Loucy (cell line): ENCODE measurements at regions not wholly inside any gene's neighbourhood (a gene's known extent, or its start where the extent isn't known, plus 50 kb on each side); places are given as distances from the start of the nearest gene placed in this dataset.

Experiments
- EZH2phosphoT487 ChIP-seq: fragments of 200-600 bp; IDR thresholded peaks from 2 replicates; pipeline ENCODE4 v1.6.1; 2018; ENCODE audit warnings: antibody characterized with exemption, mild to moderate bottlenecking, moderate library complexity, borderline replicate concordance
- TF ChIP-seq, protein P1 (sequence below): fragments of 200-600 bp; sonication (generic); conservative IDR thresholded peaks from 2 replicates; pipeline ENCODE4 v1.5.1; 2014; ENCODE audit warnings: mild to moderate bottlenecking, antibody characterized with exemption, low read length

DNA sequence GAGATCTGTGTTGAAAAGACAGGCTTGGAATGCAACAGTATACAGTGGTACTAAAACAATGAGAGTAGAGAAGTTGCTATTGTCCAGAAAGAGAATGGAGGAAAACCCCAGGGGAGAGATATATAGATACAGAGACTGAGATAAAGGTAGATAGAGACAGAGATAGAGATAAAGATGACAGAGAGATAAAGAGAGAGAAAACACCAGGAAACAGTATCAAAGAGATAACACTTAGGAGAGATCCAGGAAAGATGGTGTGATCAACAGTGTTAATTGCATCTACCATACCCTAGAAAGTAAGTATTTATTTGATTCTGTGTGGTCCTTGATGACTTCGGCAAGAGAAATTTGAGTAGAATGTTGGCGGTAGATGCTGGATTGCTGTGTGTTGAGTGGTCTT, 461.8 kb upstream of the RIOK2 start:
- TF ChIP-seq, protein P1, sequence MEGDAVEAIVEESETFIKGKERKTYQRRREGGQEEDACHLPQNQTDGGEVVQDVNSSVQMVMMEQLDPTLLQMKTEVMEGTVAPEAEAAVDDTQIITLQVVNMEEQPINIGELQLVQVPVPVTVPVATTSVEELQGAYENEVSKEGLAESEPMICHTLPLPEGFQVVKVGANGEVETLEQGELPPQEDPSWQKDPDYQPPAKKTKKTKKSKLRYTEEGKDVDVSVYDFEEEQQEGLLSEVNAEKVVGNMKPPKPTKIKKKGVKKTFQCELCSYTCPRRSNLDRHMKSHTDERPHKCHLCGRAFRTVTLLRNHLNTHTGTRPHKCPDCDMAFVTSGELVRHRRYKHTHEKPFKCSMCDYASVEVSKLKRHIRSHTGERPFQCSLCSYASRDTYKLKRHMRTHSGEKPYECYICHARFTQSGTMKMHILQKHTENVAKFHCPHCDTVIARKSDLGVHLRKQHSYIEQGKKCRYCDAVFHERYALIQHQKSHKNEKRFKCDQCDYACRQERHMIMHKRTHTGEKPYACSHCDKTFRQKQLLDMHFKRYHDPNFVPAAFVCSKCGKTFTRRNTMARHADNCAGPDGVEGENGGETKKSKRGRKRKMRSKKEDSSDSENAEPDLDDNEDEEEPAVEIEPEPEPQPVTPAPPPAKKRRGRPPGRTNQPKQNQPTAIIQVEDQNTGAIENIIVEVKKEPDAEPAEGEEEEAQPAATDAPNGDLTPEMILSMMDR = no peak
- no peak for TF ChIP-seq EZH2phosphoT487
